Glomerular visceral epithelial cell (primary cell): ENCODE measurements at regions not wholly inside any gene's neighbourhood (a gene's known extent, or its start where the extent isn't known, plus 50 kb on each side); places are given as distances from the start of the nearest gene placed in this dataset.

Experiments used
- DNase-seq: peaks from one replicate; pipeline ENCODE4 v3.0.0-alpha.2; 2016; ENCODE audit errors: extremely low spot score

DNA sequence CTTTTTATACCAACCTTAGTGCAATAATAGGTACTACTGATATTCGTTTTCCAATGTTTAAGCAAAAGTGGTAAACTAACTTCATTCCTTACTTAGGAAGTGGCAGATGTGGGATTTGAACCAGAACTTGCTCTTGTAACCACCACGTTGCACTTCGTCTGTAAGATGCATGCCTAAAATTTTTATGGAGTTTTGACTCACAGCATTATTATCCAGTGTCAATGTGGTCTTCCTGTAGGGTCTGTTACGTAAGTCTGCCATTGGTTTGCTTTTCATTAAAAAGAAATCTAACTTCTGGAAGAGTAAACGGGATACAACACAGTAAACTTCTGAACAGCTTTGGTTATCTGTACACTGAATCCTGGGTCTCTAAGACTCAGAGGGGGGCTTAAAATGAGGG is 521.0 kb upstream of the WWC1 start:
- peak; percentile 53 for DNase-seq

DNA sequence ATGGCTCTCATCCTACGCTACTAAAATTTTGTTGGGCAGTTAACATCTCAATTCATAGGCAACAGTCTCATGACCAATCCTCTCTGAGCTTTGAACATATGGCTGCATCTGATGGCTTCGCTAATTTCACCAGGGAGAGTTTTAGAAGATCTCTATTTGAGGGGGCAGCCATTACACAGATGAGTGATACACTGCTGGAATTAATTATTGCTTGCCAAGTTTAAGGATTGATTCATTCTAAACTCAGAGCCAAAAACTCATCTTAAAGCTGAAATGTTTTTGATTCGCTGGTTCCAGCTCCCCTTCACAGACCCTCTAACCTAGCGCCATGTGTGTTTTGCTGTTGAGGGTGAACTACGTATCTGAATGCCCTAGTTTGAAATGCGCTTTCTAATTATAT is 519.9 kb upstream of the WWC1 start:
- no peak for DNase-seq

DNA sequence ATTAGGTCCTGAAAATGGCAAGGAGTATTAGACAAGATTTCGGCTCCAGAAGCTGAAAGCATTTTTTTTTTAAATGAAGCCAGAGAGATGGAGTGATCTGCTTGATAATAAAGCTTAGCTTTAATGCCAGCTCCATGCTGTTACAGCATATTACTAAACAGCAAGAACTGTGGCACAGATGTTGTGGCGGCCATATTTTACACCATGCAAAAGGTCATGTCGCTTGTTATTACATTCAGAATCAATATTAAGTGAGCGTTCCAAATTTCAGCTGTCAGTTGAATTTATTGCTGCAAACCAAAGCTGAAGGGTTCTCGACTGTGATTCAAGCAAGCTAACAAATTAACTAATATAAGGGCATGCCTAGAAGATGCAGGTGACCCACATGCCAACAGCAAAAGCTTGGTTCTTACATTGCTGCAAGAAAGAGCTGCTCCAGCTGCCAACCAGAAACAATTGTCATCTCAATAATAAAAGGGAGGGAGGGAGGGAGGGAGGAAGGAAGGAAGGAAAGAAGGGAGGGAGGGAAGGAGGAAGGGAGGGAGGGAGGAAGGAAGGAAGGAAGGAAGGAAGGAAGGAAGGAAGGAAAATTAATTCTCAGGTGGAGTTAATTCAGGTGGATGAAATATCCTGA is 517.7 kb upstream of the WWC1 start:
- no peak for DNase-seq

DNA sequence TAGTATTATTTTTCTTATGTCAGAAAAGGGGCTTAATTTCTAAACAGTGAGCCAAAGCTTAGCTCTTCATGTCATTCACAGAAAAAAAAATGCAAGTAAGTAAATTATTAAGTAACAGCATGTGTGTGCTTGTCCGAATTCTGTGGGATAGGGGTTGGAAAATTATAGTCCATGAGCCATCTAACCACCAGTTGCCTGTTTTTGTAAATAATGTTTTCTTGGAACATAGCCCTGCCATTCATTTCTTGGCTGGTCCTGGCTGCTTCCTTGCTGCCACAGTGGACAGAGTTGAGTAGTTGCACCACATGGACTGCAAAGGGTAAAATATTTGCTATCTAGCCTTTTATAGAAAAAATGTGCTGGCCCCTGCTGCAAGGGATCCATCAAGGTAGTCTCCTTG is 513.7 kb upstream of the WWC1 start:
- DNase-seq, result peak; percentile 52

DNA sequence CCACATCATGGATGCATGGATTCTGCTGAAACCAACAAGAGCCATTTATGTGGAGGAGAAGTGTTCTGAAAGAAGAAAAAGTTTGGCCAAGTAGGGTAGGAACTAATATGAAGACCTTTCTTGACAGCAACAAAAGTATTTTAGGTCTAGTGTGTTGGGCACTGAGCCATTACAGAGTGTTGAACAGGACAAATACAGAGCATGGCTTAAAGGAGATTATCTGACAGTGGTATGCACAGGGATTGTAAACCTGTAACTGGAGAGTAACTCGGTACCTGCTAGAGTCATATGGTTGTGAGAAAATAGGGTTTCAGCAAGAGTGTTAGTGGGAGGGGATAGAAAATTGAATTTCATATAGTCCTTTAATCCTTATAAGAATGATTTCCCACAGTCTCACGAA is 513.2 kb upstream of the WWC1 start:
- DNase-seq, result no peak

DNA sequence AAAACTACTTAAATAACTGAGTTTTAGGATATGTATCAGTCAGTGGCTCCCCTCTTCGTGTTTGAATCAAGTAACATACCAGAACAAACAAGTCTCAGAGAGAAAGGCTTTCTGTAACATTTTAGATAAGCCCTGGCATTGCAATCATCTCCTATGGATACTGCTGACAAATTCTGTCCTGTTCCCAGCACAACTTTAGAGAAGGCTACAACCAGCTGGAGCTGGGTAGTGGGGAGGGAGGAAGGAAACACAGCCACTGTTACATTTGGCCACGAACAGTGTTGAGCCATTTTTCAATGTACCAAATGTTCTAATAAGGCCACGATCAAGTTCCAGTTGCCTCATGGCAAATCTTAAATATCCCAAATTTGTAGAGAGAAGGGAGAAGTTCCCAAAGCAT is 511.8 kb upstream of the WWC1 start:
- DNase-seq, result no peak

DNA sequence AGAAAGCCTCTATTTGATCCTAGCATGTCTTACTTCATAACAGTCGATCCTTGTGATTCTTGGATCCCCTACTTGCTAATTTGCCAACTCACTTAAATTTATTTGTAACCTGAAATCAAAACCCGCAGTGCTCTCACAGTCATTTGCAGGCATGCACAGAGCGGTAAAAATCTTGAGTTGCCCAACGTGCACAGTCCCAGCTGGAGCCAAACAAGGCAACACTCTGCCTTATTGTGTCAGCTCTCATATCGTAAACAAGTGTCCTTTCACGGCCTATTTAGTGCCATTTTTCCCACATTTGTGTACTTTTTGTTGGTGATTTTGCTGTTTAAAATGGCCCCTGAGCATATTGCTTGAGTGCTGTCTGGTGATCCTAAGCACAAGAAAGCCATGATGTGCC is 511.3 kb upstream of the WWC1 start:
- DNase-seq, result no peak

DNA sequence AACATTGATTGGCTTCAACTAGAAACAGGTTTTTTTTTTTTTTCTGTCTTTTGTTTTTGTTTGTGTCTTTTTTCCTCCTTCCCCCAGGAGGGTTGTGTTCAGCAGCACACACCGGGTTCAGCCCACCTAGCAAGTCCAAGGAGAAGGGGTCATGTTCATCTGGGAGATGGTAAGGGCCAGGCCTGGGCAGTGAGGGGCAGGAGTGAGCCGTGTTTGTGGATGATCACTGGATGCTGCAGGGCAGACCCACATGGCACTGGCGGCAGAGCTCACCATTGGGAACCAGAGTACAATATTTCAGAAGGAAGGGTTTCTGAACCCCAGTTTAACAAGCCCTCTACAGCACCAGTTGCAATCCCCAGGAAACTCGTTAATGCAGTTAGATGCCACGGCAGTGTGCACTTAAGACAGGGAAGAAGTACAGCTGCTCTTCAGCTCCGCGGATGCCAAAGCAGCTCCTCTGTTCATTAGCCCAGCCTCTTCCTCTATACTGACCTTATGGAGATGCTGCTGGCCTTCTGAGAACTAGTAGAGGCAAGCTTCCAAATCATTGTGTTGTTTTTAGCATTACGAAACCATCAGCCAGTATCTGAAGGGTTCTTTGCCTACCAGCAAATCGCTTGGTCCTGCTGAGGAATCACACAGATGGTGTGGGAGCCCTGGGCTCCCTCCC is 508.2 kb upstream of the WWC1 start:
- DNase-seq, result no peak

DNA sequence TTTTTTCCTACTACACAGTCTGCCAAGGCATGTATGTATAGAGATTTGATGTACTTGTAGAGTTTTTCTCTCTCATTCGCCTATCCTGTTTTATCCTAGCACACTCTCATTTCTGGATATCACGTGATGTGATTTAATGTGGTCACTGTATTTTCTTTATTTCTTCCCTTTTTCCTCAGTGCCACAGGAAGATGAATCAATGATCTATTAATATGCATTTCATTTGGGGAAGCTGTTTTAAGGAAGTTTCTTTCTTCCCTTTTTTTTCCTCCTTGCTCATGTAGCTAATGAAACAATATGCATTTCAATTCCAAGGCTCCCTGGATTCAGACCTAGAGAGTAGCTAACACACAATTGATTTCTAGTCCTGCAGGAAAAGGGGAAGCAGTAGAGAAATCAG is 506.3 kb upstream of the WWC1 start:
- DNase-seq, result no peak

DNA sequence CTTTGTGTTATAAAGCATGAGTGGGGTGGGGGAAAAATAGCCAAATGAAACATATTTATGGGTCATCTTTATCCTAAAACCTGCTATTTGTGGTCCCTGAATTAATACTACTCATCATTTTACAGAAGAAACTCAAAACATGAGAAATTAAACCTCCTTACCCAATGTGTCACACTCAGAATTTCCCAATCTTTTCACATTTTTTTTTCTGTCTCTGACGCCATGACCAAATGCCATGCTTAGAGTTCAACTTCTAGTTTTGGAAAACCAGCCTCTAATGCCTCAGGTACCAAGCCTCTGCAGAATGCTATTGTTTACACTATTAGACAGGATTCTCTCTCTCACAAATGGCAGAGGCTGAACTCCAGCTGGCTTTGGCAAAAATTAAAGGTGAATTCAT is 505.5 kb upstream of the WWC1 start:
- no peak for DNase-seq

DNA sequence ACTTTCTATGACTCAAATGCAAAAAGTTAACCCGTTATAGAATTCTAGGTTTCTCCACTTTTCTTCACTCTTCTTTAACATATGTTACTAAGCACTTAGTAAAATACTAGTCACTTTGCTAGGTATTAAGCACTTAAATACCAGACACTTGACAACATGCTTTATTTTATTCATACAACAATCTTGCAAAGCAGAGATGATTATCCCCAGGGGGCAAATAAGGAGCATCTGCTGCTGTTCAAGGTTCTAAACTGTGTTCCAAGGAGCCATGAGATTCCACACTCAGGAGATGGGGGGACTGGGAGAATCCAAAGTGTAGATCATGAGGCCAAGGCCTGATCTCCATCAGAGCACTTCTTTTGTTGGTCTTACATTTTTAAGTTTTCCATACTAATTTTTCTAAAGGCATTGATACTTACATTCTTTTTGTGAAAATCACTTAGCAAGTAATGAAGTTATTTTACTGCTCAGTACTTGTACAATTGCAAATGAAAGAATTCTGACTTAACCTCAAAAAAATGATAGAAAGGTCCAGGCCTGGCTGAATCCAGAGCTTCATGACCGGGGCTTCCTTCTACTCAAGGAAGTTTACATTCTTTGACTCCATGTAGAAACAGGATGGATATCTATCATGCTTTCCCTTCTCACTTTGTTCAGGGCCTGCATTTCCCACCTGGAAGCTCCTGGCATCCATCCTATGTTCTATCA is 504.4 kb upstream of the WWC1 start:
- DNase-seq, result no peak

DNA sequence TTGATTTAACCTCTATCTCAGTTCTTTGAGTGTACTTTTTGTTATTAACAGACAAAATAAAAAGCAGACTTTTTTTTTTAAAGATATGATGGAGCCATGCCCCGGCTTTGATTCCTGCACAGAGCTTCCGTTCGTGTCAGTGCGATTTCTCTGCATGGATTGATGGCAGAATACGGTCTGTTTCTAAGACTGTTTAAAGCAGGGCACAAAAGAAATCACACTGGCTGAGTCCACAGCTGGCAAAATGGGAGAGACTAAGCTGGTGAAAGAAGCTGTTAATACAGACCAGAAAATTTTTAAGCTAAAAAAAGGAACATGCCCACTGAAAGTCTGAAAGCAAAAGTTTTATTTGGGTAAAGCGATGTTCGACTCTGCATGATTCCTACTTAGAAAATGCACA is 501.4 kb upstream of the WWC1 start:
- DNase-seq, result no peak

DNA sequence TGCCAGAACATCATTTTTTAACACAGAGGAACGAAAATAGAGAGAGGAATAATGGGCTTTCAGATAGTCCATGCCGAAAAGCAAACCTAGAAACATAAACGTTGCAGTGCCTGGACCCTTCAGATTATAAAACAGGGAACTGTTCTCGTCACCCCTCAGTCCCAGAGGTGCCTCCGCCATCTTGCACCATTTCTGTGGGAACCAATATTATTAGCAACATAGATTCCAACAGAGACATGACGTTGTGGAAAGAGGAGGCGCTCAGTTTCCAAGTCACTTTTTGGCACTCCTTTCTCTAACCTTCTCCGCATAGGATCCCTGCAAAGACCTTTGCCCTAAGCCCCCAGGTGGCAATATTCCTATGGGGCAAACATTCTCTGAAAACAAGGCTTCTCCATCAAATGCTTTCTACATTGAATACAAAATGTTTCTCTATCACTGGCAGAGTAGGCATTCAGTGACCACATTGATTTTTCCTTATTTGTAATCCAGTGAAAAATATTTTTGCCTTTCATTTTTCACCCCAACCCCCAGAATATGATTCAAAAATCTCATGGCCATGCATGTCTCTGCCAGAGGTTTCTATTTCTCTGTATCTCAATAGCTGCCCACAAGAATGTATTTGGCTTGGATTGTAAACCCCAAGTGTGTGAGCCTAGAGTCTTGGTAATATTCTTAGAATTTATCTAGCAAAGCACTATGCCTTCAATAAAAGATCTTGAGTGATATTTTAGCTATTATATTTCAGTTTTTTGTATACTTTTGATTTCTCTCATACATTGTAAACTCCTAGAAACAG is 500.8 kb upstream of the WWC1 start:
- peak; percentile 26 for DNase-seq

DNA sequence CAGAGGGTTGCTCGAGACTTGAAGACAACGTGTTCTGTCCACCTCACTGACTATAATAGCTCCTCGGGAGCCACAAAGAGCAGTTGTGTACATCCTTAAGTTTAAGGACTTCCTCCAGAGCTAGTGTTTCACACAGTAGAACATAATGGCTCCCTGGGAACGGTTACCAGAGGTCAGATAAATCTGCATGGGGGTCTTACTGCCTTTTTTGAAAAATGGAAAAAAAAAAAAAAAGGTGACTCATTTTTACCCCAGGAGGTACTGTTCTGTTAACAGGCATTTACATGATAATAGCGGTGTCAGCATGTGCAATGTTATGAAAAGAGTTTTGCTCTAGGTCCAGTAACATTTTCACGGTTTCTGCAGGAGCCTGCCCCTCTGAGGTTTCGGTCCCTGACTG is 498.9 kb upstream of the WWC1 start:
- no peak for DNase-seq

DNA sequence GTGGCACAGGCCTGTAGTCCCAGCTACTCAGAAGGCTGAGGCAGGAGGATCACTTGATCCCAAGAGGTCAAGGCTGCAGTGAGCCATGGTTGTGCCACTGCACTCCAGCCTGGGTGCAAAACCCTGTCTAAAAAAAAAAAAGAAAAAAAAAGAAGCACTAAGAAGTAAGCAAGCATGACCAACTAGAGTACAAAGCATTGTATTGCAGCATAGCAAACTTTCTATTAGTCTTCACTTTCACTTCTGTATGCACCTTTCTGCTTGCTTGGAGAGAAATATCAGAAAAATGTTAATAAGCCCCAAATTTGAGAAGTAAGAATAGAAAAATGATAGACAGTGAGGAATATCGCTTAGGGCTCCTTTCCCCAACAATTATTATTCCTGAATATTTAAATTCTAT is 497.7 kb upstream of the WWC1 start:
- no peak for DNase-seq

DNA sequence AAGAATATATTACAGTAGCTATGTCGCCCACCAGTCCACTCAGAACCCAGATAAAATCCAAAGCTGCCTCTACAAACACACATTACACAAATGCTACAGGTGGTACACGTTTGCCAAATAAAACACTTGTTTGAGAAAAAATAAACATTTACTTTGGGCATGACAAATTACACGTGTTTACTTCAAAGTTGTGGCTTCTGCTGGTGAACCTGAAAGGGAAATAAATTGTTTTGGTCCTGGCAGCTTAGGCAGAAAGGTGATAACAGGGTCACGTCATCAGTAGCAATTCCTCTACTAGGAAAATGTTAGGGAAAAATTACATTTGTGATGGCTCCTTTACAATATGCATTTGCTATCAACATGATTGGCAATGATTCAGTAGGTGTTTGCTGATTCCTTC is 497.3 kb upstream of the WWC1 start:
- DNase-seq, result no peak

DNA sequence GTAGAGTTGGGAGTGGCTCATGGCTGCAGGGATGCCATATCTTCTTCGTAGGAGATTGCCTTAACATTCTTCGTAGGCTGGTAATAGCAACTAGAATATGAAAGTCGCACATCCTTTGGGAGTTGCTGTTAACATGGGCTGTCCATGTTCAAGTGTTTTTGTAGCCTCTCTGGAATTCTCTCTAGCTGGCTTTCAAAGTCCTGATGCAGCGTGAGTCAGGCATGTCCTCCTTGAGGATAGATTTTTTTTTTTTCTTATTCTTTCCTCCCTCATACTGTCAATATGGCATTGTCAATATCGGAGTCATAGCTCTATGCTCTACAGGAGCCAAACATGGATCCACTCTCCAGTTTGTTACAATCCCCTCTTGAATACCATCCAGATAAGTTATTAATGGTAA is 494.8 kb upstream of the WWC1 start:
- no peak for DNase-seq

DNA sequence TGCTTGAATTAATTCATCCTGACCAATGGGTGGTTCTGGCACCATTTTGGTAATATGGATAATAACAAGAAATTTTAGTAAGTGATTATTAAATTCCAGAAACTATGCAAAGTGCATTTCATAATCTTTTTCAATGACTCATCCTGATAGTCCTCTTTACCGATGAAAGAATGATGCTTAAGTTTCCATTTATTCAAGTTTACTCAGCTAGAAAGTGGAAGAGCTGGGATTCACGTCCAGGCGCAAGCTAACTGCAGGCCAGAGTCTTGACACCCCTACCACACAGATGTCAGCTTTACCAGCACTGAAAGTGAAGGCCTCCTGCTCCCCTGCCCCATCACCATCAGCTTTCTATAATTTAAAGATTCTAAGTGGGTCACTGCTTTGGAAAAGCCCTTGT is 493.5 kb upstream of the WWC1 start:
- DNase-seq, result no peak

DNA sequence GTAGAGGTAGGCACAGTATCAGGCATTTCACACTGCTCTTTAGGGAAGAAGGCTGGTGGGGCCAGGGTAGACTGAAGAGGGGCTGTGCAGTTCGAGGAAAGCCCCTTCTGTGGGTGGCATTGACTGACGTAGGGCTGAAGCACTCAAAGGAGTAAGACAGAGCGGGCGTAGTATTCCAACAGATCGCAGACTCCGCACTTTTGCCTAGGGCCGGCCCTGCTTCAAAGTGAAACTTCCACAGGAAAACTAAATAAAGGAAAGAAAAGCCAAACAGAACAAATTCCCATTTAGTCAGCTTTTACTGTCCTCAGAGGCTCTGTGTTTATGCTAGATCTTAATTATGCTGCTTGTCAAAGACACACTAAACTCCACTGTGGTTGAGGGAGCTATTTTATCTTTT is 493.0 kb upstream of the WWC1 start:
- no peak for DNase-seq

DNA sequence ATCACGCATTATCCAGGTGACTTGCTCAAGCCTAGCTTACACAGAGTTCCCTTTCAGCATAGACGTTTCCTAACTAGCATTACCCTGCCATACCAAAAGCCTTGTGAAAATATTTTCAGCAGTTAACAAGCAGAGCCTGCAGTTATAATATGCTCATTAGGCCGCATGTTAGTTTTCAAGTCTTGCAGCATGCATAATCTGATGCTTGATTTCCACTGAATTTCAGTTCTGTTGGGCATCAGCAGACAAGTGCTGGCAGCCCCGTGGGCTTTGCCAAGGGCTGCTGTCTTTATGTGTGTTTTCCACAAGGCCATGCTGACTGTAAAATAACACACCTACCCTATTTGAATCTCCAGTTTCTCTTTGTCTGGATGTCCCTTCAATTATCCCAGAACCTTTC is 491.0 kb upstream of the WWC1 start:
- DNase-seq, result no peak

DNA sequence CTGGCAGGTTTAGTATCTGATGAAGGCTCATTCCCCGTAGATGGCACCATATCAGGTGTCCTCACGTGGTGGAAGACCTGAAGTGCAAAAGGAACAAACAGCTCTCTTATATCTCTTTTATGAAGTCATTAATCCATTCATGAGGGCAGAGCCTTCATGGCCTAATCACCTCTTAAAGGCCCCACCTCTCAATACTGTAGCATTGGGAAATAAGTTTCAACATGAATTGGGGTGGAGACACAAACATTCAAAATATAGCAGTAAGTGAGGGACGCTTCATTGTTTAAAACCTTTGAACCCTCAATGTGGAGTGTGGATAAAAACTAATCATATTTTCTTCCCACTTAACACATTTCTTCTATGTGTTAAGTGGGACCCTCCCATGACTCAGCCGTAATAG is 489.4 kb upstream of the WWC1 start:
- DNase-seq, result no peak

DNA sequence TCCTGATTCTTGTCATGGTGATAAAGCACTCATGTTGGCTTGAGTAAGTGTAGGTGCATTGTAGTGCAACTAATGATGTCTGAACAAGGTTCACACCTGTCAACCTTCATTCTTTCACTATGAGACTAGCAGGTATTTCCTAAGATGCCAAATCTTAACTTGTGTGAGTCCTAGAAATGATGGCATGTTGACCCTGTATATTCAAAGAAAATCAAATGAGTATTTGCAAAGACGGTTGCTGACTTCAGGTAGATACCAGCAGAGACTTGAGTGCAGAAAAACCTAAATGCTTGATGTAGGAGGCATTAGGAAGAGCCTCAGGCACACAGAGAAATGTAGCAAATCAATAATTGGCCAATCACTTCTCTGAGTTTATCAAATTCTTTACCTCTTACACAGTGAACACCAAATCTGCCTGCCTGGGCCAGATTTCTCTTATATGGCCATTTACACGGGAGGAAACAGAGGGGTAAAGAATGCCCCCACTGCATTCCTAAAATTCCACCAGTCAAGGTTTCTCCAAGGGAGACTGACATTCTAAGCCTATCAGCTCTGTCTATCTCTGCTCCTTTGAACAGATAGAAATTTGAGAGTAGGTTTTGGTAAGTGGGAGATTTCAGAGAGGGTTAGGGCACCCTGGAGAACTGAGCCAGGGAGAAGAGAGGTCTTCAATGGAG is 488.6 kb upstream of the WWC1 start:
- DNase-seq, result peak; percentile 75
